Panc1 (cell line): ENCODE measurements at regions not wholly inside any gene's neighbourhood (a gene's known extent, or its start where the extent isn't known, plus 50 kb on each side); places are given as distances from the start of the nearest gene placed in this dataset.
"Not testable (repeated sequence)": the region's sequence is repeated elsewhere in the genome, so short reads cannot be mapped to it uniquely, and the experiment has no call there.

Experiments used
- ATAC-seq: fragments of 200-7000 bp; cut with Tn5 transposase; 2 replicates; pipeline ENCODE4 v1.9.1; 2020; ENCODE audit warnings: mild to moderate bottlenecking, moderate library complexity
- BruUV-seq: library from RNA; stranded (reverse); fragments of 400-500 nt; replicated peaks from 2 replicates; lab custom pipeline; 2021; lab: Mats Ljungman, UMichigan
- CTCF ChIA-PET: fragments of 300-600 bp; sonication (Branson Sonifier 250); formaldehyde crosslinking; loops from one replicate; lab custom pipeline; 2022; ENCODE audit warnings: antibody characterized with exemption; lab: Charles Lee
- POLR2A ChIA-PET: fragments of 300-600 bp; sonication (Branson Sonifier 250); formaldehyde crosslinking; loops from one replicate; lab custom pipeline; 2022; ENCODE audit warnings: antibody characterized with exemption; lab: Charles Lee
- DNase-seq: peaks from one replicate; pipeline ENCODE4 v3.0.0-alpha.2; 2010; ENCODE audit warnings: low read depth, low spot score
- H3K27ac ChIP-seq: 2 replicates; pipeline ENCODE4 v1.5.1; 2011; ENCODE audit warnings: mild to moderate bottlenecking, low read length, inconsistent platforms
- H3K27me3 ChIP-seq: fragments of 200-500 bp; sonication (Bioruptor generic); 2 replicates; pipeline ENCODE4 v1.6.0; 2014; ENCODE audit warnings: low read length, inconsistent platforms; ENCODE audit not compliant: control insufficient read depth, insufficient read depth
- H3K36me3 ChIP-seq: fragments of 200-500 bp; sonication (Bioruptor generic); 2 replicates; pipeline ENCODE4 v1.5.1; 2014; ENCODE audit warnings: inconsistent platforms, mild to moderate bottlenecking, low read length, moderate library complexity; ENCODE audit not compliant: control insufficient read depth, insufficient read depth
- H3K4me1 ChIP-seq: 2 replicates; pipeline ENCODE4 v1.5.1; 2011; ENCODE audit warnings: inconsistent platforms, mild to moderate bottlenecking, low read length, moderate library complexity; ENCODE audit not compliant: control insufficient read depth, insufficient read depth
- H3K4me3 ChIP-seq, 2 experiments: 2 replicates each; pipeline ENCODE4 v1.5.1; 2011 to 2012; ENCODE audit warnings: low read depth in 2 of 2, low read length in 2 of 2, mild to moderate bottlenecking in 2 of 2, inconsistent platforms in 1 of 2, moderate library complexity in 1 of 2
- H3K9me3 ChIP-seq: fragments of 200-500 bp; sonication (Bioruptor generic); 2 replicates; pipeline ENCODE4 v1.5.1; 2014; ENCODE audit warnings: low read depth, mild to moderate bottlenecking, inconsistent platforms, low read length, moderate library complexity; ENCODE audit not compliant: control insufficient read depth, insufficient read depth
- POLR2AphosphoS5 ChIP-seq: IDR thresholded peaks from 2 replicates; pipeline ENCODE4 v1.6.1; 2012; ENCODE audit warnings: mild to moderate bottlenecking, low read depth, low read length, moderate library complexity
- SIN3A ChIP-seq: IDR thresholded peaks from 2 replicates; pipeline ENCODE4 v1.6.1; 2012; ENCODE audit warnings: low read depth, mild to moderate bottlenecking, low read length, moderate library complexity, borderline replicate concordance; ENCODE audit not compliant: insufficient read depth
- TCF7L2 ChIP-seq: IDR thresholded peaks from 2 replicates; pipeline ENCODE4 v1.6.1; 2011; ENCODE audit warnings: mild to moderate bottlenecking, low read depth, low read length, inconsistent platforms
- in situ Hi-C: cut with HindIII; loops from 2 replicates; pipeline ENCODE4 v1.10.0; 2016; ENCODE audit warnings: low sequenced_read_pairs, low pct_unique_long_range_greater_than_20kb
- intact Hi-C: fragments of 100-400 bp; cut with micrococcal nuclease; formaldehyde crosslinking; loops from one replicate; pipeline ENCODE4 v1.10.0; 2022; ENCODE audit not compliant: unreplicated experiment
- TF ChIP-seq, protein P1 (sequence below): fragments of 450-650 bp; IDR thresholded peaks from 2 replicates; pipeline ENCODE4 v1.5.1; 2017; ENCODE audit warnings: mild to moderate bottlenecking
- TF ChIP-seq, protein P2 (sequence below), 2 experiments: IDR thresholded peaks; 2 replicates each; pipeline ENCODE4 v1.6.1; 2011 to 2012; ENCODE audit warnings: low read depth in 2 of 2, control low read depth in 1 of 2, low read length in 1 of 2, mild to moderate bottlenecking in 1 of 2, moderate library complexity in 1 of 2; ENCODE audit not compliant: insufficient read depth in 1 of 2

DNA sequence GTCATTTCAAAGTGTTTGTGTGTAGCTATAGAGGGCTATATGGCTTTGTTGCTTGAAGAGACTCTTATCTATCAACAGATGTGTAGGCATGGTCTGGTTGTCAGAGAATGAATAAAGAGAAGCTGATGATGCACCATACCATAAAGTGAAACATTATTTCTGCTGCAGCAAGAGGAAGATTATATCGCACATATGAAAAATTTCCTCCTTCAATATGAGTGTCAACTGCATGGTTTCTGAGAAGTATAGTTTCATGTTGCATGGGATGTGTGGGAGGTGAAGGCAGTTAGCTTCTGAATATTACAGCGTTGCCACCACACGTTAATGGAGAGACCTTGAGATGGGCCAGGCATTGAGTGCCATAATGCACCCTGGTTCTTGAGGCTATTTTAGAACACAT is 217.9 kb downstream of the SATB1 start:
- ChIA-PET POLR2A (interaction anchor here (0.7 kb wide), 1 partner anchor 771 kb away, joined by 3 read pairs; no protein-coding TSS in a partner anchor), CTCF (no interaction called here)
- no TSS peak for BruUV-seq
- intact Hi-C loops (no loop called here), in situ Hi-C loops (no loop called here)
- H3K9me3 ChIP-seq: no peaks in the 10 kb centered on the region
- H3K36me3 ChIP-seq: no peaks in the 10 kb centered on the region
- no peak for TF ChIP-seq SIN3A
- DNase-seq (no peak), ATAC-seq (no peak)
- no peaks in the 10 kb centered on the region for H3K27me3 ChIP-seq
- H3K4me1 ChIP-seq: no peaks in the 10 kb centered on the region
- no peak overlapping the region for H3K27ac ChIP-seq
- no peak overlapping the region for H3K4me3 ChIP-seq

DNA sequence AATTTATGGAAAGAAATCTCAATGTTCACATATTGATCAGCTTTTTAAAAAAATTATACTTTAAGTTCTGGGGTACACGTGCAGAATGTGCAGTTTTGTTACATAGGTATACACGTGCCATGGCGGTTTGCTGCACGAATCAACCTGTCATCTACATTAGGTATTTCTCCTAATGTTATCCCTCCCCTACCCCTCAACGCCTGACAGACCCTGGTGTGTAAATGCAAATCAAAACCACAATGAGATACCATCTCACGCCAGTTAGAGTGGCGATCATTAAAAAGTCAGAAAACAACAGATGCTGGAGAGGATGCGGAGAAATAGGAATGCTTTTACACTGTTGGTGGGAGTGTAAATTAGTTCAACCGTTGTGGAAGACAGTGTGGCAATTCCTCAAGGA is 219.4 kb downstream of the SATB1 start:
- BruUV-seq, H3K9me3 ChIP-seq, intact Hi-C loops, H3K27ac ChIP-seq, ATAC-seq, H3K36me3 ChIP-seq, in situ Hi-C loops, H3K4me3 ChIP-seq, POLR2A ChIA-PET, DNase-seq, H3K27me3 ChIP-seq, CTCF ChIA-PET, H3K4me1 ChIP-seq: not testable (repeated sequence)

DNA sequence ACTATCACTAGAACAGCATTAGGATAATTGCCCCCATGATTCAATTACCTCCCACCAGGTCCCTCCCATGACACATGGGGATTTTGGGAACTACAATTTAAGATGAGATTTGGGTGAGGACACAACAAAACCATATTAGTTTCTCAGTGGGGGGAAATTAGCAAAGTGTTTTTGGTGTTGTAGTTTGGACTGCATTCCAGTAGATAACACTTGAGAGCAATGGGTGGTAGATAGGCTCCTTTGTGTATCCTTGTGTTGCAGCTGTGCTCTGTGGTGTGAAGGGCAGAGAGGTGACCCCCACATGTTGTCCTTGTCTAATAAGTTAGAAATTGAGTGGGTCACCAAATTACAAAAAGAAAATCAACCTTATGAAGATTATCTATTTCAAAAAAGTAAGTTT is 223.8 kb downstream of the SATB1 start:
- no peak for ATAC-seq

More for the DNA sequence above, 223.8 kb downstream of the SATB1 start:
- BruUV-seq: no TSS peak
- in situ Hi-C loops (no loop called here), intact Hi-C loops (no loop called here)
- no peaks in the 10 kb centered on the region for H3K9me3 ChIP-seq
- TF ChIP-seq SIN3A (no peak), TCF7L2 (no peak), POLR2AphosphoS5 (no peak)
- TF ChIP-seq, protein P1, sequence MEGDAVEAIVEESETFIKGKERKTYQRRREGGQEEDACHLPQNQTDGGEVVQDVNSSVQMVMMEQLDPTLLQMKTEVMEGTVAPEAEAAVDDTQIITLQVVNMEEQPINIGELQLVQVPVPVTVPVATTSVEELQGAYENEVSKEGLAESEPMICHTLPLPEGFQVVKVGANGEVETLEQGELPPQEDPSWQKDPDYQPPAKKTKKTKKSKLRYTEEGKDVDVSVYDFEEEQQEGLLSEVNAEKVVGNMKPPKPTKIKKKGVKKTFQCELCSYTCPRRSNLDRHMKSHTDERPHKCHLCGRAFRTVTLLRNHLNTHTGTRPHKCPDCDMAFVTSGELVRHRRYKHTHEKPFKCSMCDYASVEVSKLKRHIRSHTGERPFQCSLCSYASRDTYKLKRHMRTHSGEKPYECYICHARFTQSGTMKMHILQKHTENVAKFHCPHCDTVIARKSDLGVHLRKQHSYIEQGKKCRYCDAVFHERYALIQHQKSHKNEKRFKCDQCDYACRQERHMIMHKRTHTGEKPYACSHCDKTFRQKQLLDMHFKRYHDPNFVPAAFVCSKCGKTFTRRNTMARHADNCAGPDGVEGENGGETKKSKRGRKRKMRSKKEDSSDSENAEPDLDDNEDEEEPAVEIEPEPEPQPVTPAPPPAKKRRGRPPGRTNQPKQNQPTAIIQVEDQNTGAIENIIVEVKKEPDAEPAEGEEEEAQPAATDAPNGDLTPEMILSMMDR: no peak
- TF ChIP-seq, protein P2, sequence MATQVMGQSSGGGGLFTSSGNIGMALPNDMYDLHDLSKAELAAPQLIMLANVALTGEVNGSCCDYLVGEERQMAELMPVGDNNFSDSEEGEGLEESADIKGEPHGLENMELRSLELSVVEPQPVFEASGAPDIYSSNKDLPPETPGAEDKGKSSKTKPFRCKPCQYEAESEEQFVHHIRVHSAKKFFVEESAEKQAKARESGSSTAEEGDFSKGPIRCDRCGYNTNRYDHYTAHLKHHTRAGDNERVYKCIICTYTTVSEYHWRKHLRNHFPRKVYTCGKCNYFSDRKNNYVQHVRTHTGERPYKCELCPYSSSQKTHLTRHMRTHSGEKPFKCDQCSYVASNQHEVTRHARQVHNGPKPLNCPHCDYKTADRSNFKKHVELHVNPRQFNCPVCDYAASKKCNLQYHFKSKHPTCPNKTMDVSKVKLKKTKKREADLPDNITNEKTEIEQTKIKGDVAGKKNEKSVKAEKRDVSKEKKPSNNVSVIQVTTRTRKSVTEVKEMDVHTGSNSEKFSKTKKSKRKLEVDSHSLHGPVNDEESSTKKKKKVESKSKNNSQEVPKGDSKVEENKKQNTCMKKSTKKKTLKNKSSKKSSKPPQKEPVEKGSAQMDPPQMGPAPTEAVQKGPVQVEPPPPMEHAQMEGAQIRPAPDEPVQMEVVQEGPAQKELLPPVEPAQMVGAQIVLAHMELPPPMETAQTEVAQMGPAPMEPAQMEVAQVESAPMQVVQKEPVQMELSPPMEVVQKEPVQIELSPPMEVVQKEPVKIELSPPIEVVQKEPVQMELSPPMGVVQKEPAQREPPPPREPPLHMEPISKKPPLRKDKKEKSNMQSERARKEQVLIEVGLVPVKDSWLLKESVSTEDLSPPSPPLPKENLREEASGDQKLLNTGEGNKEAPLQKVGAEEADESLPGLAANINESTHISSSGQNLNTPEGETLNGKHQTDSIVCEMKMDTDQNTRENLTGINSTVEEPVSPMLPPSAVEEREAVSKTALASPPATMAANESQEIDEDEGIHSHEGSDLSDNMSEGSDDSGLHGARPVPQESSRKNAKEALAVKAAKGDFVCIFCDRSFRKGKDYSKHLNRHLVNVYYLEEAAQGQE (IDR thresholded peaks at IDR 0.05; ENCODE audit: insufficient read depth in 1 of 2, low read depth in 2 of 2, low read length in 1 of 2): no peak
- no peaks in the 10 kb centered on the region for H3K27me3 ChIP-seq
- no peaks in the 10 kb centered on the region for H3K4me1 ChIP-seq
- CTCF ChIA-PET: no interaction called here
- H3K4me3 ChIP-seq: no peak overlapping the region
- H3K36me3 ChIP-seq: no peaks in the 10 kb centered on the region
- H3K27ac ChIP-seq: no peak overlapping the region
- DNase-seq: no peak
- POLR2A ChIA-PET: no interaction called here
